Keratinocyte (primary cell): ENCODE measurements at regions not wholly inside any gene's neighbourhood (a gene's known extent, or its start where the extent isn't known, plus 50 kb on each side); places are given as distances from the start of the nearest gene placed in this dataset.

Experiments used
- DNase-seq: peaks from one replicate; pipeline ENCODE4 v3.0.0-alpha.2; 2011; ENCODE audit warnings: low read depth, missing footprints, low spot score
- FAIRE-seq: peaks from 2 replicates; lab custom pipeline; 2011; peaks lifted over from hg19 to GRCh38; lab: Jason Lieb, UNC
- H2AFZ ChIP-seq: 2 replicates; pipeline ENCODE4 v1.6.0; 2012; ENCODE audit warnings: low read length, control low read depth, inconsistent platforms; ENCODE audit not compliant: control insufficient read depth
- H3K27ac ChIP-seq: 2 replicates; pipeline ENCODE4 v1.5.1; 2011; ENCODE audit warnings: low read length; ENCODE audit not compliant: control insufficient read depth, insufficient read depth
- H3K27me3 ChIP-seq: 3 replicates; pipeline ENCODE4 v1.6.0; 2011; ENCODE audit warnings: low read length; ENCODE audit not compliant: control insufficient read depth, insufficient read depth; ENCODE audit errors: extremely low read depth
- H3K36me3 ChIP-seq, 2 experiments: 2 replicates in 1 of 2; 3 replicates in 1 of 2; pipeline ENCODE4 v1.5.1; 2011; ENCODE audit warnings: low read length in 2 of 2, mild to moderate bottlenecking in 1 of 2; ENCODE audit not compliant: control insufficient read depth in 2 of 2, insufficient read depth in 2 of 2; ENCODE audit errors: extremely low read depth in 1 of 2
- H3K4me1 ChIP-seq: 3 replicates; pipeline ENCODE4 v1.5.1; 2011; ENCODE audit warnings: low read length; ENCODE audit not compliant: control insufficient read depth, insufficient read depth; ENCODE audit errors: extremely low read depth
- H3K4me2 ChIP-seq: 3 replicates; pipeline ENCODE4 v1.6.0; 2011; ENCODE audit warnings: low read depth, low read length; ENCODE audit not compliant: control insufficient read depth, insufficient read depth; ENCODE audit errors: extremely low read depth
- H3K4me3 ChIP-seq, 3 experiments: fragments of 200-600 bp in 1 of 3; sonication (generic) in 1 of 3; 2 replicates in 2 of 3; 3 replicates in 1 of 3; pipeline ENCODE4 v1.5.1; 2011 to 2016; ENCODE audit warnings: low read length in 3 of 3, mild to moderate bottlenecking in 3 of 3, control low read depth in 2 of 3, inconsistent platforms in 1 of 3, low read depth in 1 of 3, mixed read lengths in 1 of 3, mixed run types in 1 of 3, moderate library complexity in 1 of 3; ENCODE audit not compliant: control insufficient read depth in 2 of 3, insufficient read depth in 2 of 3; ENCODE audit errors: extremely low read depth in 1 of 3
- H3K79me2 ChIP-seq: 2 replicates; pipeline ENCODE4 v1.6.0; 2012; ENCODE audit warnings: low read length; ENCODE audit not compliant: control insufficient read depth, insufficient read depth
- H3K9ac ChIP-seq: 3 replicates; pipeline ENCODE4 v1.6.0; 2011; ENCODE audit warnings: low read length; ENCODE audit not compliant: control insufficient read depth, insufficient read depth; ENCODE audit errors: extremely low read depth
- H3K9me1 ChIP-seq: 3 replicates; pipeline ENCODE4 v1.6.0; 2011; ENCODE audit warnings: low read length; ENCODE audit not compliant: control insufficient read depth, insufficient read depth; ENCODE audit errors: extremely low read depth
- H3K9me3 ChIP-seq: 2 replicates; pipeline ENCODE4 v1.5.1; 2012; ENCODE audit warnings: low read depth, low read length; ENCODE audit not compliant: control insufficient read depth
- H4K20me1 ChIP-seq: 3 replicates; pipeline ENCODE4 v1.6.0; 2011; ENCODE audit warnings: low read length; ENCODE audit not compliant: control insufficient read depth, insufficient read depth; ENCODE audit errors: extremely low read depth
- EZH2 ChIP-seq: IDR thresholded peaks from one replicate; pipeline ENCODE4 v1.6.1; 2012; ENCODE audit warnings: inconsistent platforms, mild to moderate bottlenecking, low read length, moderate library complexity
- dilution Hi-C: fragments of 300-500 bp; cut with MboI; formaldehyde crosslinking; loops from one replicate; pipeline ENCODE4 v1.7.0; 2020; ENCODE audit warnings: low sequenced_read_pairs; ENCODE audit not compliant: extremely low pct_ligation_motif_present
- TF ChIP-seq, protein P1 (sequence below), 3 experiments: IDR thresholded peaks in 1 of 3; conservative IDR thresholded peaks in 1 of 3; optimal IDR thresholded peaks in 1 of 3; 2 replicates in 2 of 3; 3 replicates in 1 of 3; pipeline versions ENCODE3 to v1.5.1; 2011; ENCODE audit warnings: low read length in 3 of 3, mild to moderate bottlenecking in 3 of 3, moderate library complexity in 2 of 3, control low read depth in 1 of 3, inconsistent platforms in 1 of 3; ENCODE audit not compliant: insufficient read depth in 2 of 3; ENCODE audit errors: extremely low read depth in 1 of 3

DNA sequence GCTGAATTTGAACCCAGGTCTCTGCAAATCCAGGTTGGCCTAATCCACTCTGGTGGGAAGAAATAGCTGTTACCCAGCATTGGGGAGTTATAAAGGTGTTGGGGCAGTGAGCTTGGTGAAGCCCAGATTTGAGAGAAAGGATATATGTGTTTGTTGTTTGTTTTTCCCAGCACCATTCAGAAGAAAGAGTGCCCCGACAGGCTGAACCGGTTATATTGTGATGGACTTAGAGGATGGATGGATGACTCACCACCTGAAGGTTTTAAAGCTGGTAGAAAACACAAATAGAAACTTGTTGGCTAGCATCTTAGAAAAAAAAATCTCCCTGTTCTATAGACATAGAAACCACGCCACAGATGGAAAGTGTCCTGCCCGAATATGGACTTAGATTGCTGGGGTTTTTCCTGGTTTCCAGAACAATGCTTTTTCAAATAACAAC lies 404.6 kb downstream of the MED13L start:
- peak; percentile 9 for DNase-seq
- no peak overlapping the region for H3K4me3 ChIP-seq
- peak overlapping the region; percentile 28 for H3K4me2 ChIP-seq

DNA sequence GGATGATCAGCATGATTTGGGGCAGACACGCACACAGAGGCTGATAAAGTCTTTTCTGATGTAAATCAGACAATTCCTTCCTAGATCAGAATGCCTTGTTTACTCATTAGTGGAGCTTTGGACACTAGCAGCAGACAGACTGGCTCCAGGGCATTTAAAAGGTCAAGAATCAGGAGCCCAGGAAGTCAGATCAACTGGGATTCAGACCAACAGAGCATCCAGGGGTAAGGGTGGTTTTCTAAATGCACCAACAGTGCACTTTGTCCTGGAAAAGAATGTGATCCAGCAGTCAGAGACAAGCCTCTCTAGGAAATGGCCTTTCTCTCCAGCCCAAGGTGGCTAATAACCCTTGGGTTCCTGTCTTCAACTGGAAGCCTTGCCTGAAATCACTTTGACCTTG lies 405.3 kb downstream of the MED13L start:
- Histone ChIP-seq H3K4me1 (peaks cover 10% of the 10 kb centered on the region), H4K20me1 (no peaks in the 10 kb centered on the region), H3K9me1 (no peaks in the 10 kb centered on the region), H3K36me3 (no peaks in the 10 kb centered on the region), H3K4me2 (no peak overlapping the region), H2AFZ (no peak overlapping the region), H3K4me3 (no peak overlapping the region), H3K27me3 (no peaks in the 10 kb centered on the region), H3K9me3 (no peaks in the 10 kb centered on the region), H3K9ac (no peak overlapping the region), H3K27ac (no peak overlapping the region), H3K79me2 (no peaks in the 10 kb centered on the region)
- FAIRE-seq (no peak), DNase-seq (no peak)
- dilution Hi-C loops: no loop called here
- TF ChIP-seq, protein P1, sequence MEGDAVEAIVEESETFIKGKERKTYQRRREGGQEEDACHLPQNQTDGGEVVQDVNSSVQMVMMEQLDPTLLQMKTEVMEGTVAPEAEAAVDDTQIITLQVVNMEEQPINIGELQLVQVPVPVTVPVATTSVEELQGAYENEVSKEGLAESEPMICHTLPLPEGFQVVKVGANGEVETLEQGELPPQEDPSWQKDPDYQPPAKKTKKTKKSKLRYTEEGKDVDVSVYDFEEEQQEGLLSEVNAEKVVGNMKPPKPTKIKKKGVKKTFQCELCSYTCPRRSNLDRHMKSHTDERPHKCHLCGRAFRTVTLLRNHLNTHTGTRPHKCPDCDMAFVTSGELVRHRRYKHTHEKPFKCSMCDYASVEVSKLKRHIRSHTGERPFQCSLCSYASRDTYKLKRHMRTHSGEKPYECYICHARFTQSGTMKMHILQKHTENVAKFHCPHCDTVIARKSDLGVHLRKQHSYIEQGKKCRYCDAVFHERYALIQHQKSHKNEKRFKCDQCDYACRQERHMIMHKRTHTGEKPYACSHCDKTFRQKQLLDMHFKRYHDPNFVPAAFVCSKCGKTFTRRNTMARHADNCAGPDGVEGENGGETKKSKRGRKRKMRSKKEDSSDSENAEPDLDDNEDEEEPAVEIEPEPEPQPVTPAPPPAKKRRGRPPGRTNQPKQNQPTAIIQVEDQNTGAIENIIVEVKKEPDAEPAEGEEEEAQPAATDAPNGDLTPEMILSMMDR (optimal IDR thresholded peaks at IDR 0.05 in 1 of 3, IDR thresholded peaks at IDR 0.05 in 1 of 3, conservative IDR thresholded peaks at IDR 0.05 in 1 of 3; ENCODE audit: extremely low read depth in 1 of 3, insufficient read depth in 2 of 3, low read length in 3 of 3): no peak
- no peak for TF ChIP-seq EZH2

More for the DNA sequence above, 404.6 kb downstream of the MED13L start:
- Histone ChIP-seq H3K79me2 (no peaks in the 10 kb centered on the region), H3K27ac (no peak overlapping the region), H3K9me1 (no peaks in the 10 kb centered on the region), H3K9ac (no peak overlapping the region), H2AFZ (no peak overlapping the region), H4K20me1 (no peaks in the 10 kb centered on the region), H3K27me3 (no peaks in the 10 kb centered on the region), H3K36me3 (no peaks in the 10 kb centered on the region), H3K9me3 (no peaks in the 10 kb centered on the region), H3K4me1 (peaks cover 10% of the 10 kb centered on the region)
- TF ChIP-seq EZH2: no peak
- TF ChIP-seq, protein P1 (optimal IDR thresholded peaks at IDR 0.05 in 1 of 3, IDR thresholded peaks at IDR 0.05 in 1 of 3, conservative IDR thresholded peaks at IDR 0.05 in 1 of 3; ENCODE audit: extremely low read depth in 1 of 3, insufficient read depth in 2 of 3, low read length in 3 of 3): no peak
- dilution Hi-C loops: no loop called here
- peak; percentile 55 for FAIRE-seq
